ENCODE measurements at regions not wholly inside any gene's neighbourhood (a gene's known extent, or its start where the extent isn't known, plus 50 kb on each side); places are given as distances from the start of the nearest gene placed in this dataset.
"Not testable (repeated sequence)": the region's sequence is repeated elsewhere in the genome, so short reads cannot be mapped to it uniquely, and the experiment has no call there.

DNA sequence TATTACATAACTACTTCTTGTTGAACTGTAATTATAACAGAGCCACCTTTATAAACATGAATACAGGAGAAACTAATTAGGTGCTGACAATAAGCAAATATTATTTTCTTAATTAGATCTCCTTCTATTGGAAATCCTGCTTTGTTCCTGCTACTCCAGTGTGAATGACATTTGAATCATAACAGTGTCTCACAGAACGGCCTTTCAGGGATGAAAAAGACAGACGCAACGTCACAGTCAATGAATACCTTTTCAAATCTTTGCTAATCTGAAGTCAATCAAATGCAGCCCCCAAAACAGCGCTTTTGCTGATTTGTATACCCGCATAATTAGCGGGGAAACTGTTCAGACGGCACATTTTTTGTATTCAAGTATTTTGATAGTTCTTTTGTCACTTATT, 240.4 kb upstream of the CDH8 start:
- no peak overlapping the region for H3K9ac ChIP-seq (ENCODE audit: low read depth, low read length)
- no peaks in the 10 kb centered on the region; the same call in 1 of the 2 replicates for H3K4me1 ChIP-seq (ENCODE audit: insufficient read depth, low read length)
- no peaks in the 10 kb centered on the region for H3K36me3 ChIP-seq (ENCODE audit: insufficient read depth, low read length)
- no peaks in the 10 kb centered on the region for H3K9me3 ChIP-seq (ENCODE audit: control insufficient read depth, insufficient read depth, low read length)

DNA sequence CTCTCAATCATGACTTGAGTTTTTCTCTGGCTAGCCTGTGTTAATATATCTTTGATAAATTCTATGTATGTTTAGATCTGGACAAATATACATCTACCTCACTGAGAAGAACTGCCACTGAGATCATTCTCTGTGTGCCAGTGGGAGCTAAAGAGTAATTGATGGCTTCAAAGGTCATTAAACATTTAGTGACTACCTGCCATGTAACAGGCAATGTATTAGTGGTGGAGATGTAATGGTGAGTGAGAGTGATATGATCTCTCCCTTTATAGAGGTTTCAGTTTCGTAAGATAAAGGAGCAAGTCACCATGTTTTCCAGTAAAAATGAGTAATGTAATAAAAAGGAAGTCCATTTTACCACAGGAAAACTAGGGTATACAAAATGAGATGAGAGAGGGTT, 235.8 kb upstream of the CDH8 start:
- no peak overlapping the region for H3K9ac ChIP-seq (ENCODE audit: low read depth, low read length)
- H3K9me3 ChIP-seq (ENCODE audit: control insufficient read depth, insufficient read depth, low read length) = no peaks in the 10 kb centered on the region

DNA sequence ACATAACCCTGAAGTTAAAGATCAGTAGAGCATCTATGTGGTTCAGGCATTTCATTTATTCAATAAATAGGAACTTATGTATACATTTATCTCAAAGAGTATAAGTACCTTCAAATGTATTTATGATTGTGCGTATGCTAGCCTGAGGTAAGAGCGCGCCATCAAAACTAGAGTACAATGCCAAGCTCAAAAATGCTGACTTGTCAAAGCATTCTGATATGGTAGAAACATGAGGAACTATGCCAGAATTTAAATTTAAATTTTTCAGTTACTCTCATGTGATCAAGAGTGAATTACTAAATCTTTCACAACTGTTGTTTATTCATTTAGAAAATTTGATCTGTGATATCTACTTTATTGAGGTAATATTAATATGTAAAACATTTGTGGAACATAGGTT, 225.5 kb upstream of the CDH8 start:
- Histone ChIP-seq H3K36me3 (ENCODE audit: insufficient read depth, low read length) (no peaks in the 10 kb centered on the region), H3K9ac (ENCODE audit: low read depth, low read length) (no peak overlapping the region), H3K9me3 (ENCODE audit: control insufficient read depth, insufficient read depth, low read length) (peaks cover 3% of the 10 kb centered on the region; the same call in 1 of the 2 replicates), H3K4me1 (ENCODE audit: insufficient read depth, low read length) (peaks cover 6% of the 10 kb centered on the region; the same call in 1 of the 2 replicates)

More for the DNA sequence above, 235.8 kb upstream of the CDH8 start:
- H3K4me1 ChIP-seq (ENCODE audit: insufficient read depth, low read length) = no peaks in the 10 kb centered on the region
- no peaks in the 10 kb centered on the region for H3K36me3 ChIP-seq (ENCODE audit: insufficient read depth, low read length)

DNA sequence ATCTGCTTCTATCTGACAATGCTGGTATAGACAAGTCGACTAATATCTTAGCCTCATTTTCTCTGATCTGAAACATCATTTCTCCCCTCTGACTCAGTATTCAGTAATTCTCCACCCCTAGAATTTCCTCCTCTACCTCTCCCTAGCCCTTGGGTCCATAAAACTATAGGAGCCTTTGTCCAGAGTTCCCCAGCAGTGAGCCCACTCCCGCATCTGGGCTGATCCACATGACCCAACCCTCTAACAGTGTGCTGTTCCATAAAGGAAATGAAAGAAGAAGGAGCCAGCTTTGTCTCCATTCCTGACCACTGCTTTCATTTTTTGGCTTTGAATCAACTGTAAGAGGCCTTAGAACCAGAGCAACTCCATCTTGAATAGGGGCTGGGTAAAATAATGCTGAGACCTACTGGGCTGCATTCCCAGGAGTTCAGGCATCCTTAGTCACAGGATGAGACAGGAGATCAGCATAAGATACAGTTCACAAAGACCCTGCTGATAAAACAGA, 222.7 kb upstream of the CDH8 start:
- H3K36me3 ChIP-seq (ENCODE audit: insufficient read depth, low read length); H3K9me3 ChIP-seq (ENCODE audit: control insufficient read depth, insufficient read depth, low read length); H3K9ac ChIP-seq (ENCODE audit: low read depth, low read length): not testable (repeated sequence)
- peaks cover 25% of the 10 kb centered on the region for H3K4me1 ChIP-seq (ENCODE audit: insufficient read depth, low read length)

DNA sequence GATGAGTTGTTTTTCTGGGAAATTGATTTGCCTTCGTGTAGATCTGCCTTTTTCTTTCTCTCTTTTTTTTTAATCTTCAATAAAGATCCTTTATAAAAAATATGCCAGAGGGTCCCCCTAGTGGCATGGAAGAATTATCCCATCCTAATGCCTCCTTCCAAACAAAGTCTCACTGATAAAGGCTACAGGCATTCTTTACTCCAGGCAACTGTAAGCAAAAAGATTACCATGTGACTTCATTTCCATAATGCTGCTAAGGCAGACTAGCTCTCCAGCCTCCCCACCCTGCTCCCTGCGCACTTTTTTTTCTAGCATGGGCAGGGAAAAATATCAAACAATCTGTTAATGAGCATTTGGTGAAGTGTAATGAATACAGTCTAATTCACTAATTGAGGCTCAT, 220.2 kb upstream of the CDH8 start:
- no peak overlapping the region for H3K9ac ChIP-seq (ENCODE audit: low read depth, low read length)
- H3K9me3 ChIP-seq (ENCODE audit: control insufficient read depth, insufficient read depth, low read length) = no peaks in the 10 kb centered on the region

DNA sequence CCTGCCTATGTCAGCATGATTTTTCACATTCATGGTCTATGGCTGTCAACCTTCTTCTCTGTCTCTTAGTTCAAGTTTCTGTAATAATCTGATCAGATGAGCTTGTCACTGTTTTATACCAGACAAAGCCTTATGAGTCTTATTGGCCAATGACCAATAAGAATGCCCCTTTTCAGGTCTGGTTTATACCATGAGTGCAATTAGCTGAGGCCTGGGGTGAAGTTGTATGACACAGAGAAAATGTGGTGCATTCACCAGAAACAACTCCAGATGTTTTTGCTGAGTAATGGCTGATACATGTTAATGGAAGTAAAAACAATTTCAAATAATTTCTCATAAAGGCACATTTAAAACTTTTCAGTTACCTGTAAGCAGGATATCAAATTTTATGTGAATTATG, 218.6 kb upstream of the CDH8 start:
- Histone ChIP-seq H3K36me3 (ENCODE audit: insufficient read depth, low read length) (no peaks in the 10 kb centered on the region), H3K4me1 (ENCODE audit: insufficient read depth, low read length) (peaks cover 26% of the 10 kb centered on the region), H3K9me3 (ENCODE audit: control insufficient read depth, insufficient read depth, low read length) (no peaks in the 10 kb centered on the region), H3K9ac (ENCODE audit: low read depth, low read length) (no peak overlapping the region)

More for the DNA sequence above, 220.2 kb upstream of the CDH8 start:
- no peaks in the 10 kb centered on the region for H3K36me3 ChIP-seq (ENCODE audit: insufficient read depth, low read length)
- H3K4me1 ChIP-seq (ENCODE audit: insufficient read depth, low read length) = peaks cover 26% of the 10 kb centered on the region

DNA sequence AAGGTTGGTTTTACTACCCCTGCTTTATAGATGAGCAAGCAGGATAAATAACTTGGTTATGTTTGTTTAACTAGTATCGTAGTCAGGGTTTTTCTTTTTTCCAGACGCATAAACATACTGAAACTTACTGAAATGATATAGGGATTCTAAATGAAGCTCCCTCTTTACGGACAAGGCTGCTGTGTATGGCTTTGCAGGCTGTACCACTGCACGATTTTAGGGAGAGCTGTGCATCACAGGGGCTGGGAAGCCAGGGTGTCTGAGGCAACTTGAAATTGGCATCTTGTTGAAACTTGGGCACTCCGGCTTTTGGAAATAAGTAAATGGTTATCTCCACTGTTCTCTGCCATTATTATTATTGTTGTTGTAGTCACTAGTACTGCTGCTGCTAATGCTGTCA, 218.1 kb upstream of the CDH8 start:
- H3K36me3 ChIP-seq (ENCODE audit: insufficient read depth, low read length) = no peaks in the 10 kb centered on the region
- H3K4me1 ChIP-seq (ENCODE audit: insufficient read depth, low read length) = peaks cover 26% of the 10 kb centered on the region
- no peak overlapping the region for H3K9ac ChIP-seq (ENCODE audit: low read depth, low read length)
- no peaks in the 10 kb centered on the region for H3K9me3 ChIP-seq (ENCODE audit: control insufficient read depth, insufficient read depth, low read length)

DNA sequence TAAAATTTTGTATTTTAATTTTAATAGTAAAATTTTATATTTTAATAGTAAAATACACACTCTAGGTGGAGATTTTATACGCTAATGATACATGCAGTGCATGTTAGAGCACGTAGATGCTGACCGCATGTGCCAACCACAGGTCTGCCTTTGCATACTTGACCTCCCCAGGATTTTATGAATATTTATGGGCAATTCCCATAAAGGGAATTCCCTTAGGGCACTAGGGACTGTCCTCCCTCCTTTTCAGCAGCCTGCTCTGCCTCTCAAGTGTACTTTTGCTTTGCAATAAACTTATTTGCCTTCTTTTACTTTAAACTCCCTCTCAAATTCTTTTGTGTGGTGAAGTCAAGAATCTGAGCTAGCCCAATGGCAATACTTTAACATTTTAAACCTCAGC, 217.7 kb upstream of the CDH8 start:
- no peaks in the 10 kb centered on the region for H3K9me3 ChIP-seq (ENCODE audit: control insufficient read depth, insufficient read depth, low read length)
- peaks cover 26% of the 10 kb centered on the region for H3K4me1 ChIP-seq (ENCODE audit: insufficient read depth, low read length)
- H3K36me3 ChIP-seq (ENCODE audit: insufficient read depth, low read length) = no peaks in the 10 kb centered on the region
- H3K9ac ChIP-seq (ENCODE audit: low read depth, low read length) = no peak overlapping the region

DNA sequence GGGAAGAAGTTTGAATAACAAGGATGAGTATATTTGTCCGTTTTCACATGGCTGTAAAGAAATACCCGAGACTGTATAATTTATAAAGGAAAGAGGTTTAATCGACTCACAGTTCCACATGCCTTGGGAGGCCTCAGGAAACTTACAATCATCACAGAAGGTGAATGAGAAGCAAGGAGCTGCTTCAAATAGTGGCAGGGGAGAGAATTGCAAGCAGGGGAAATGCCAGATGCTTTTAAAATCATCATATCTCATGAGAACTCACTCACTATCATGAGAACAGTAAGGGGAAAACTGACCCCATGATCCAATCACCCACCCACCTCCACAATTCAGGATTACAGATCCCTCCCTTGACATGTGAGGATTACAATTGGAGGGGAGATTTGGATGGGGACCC, 212.8 kb upstream of the CDH8 start:
- Histone ChIP-seq H3K9ac (ENCODE audit: low read depth, low read length) (no peak overlapping the region), H3K9me3 (ENCODE audit: control insufficient read depth, insufficient read depth, low read length) (no peaks in the 10 kb centered on the region), H3K36me3 (ENCODE audit: insufficient read depth, low read length) (no peaks in the 10 kb centered on the region), H3K4me1 (ENCODE audit: insufficient read depth, low read length) (peaks cover 2% of the 10 kb centered on the region; the same call in 1 of the 2 replicates)

DNA sequence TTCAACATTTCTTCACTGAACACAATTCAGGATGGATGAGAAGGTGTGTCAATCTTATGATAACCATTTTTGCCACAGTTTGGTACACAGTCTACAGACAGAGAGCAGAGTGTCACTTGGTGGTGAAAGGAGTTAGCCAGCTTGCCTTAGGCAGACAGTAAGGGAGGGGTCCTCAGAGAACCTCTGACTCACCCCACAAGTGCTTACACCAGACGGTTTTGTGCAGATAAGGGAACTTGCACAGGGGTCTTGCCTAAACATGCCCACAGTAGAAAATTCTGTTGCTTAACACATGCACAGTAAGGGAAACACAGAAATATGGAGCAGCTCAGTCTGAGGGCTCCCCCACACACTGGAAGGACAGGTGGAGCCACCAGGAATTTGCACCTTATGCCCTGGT, 204.5 kb upstream of the CDH8 start:
- Histone ChIP-seq H3K36me3 (ENCODE audit: insufficient read depth, low read length) (no peaks in the 10 kb centered on the region), H3K9me3 (ENCODE audit: control insufficient read depth, insufficient read depth, low read length) (peaks cover 5% of the 10 kb centered on the region; the same call in 1 of the 2 replicates), H3K4me1 (ENCODE audit: insufficient read depth, low read length) (peaks cover 13% of the 10 kb centered on the region; the same call in 1 of the 2 replicates), H3K9ac (ENCODE audit: low read depth, low read length) (no peak overlapping the region)

DNA sequence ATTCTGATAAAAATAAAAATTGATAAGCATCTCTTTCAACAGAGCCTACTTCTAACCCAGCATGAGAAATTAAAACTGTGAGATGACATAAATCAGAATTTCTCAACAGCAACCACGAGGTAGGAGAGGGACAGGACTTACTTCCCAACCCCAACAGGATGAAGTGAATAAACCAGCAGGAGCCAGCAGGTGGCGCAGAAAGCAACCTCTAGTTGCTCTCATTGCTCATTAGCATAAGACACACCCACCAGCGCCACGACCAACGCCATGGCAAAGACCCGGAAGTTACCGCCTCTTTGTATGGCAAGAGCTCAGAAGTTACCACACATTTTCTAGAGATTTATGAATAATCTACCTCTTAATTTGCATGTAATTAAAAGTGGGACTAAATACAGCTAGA, 189.4 kb upstream of the CDH8 start:
- no peaks in the 10 kb centered on the region for H3K4me1 ChIP-seq (ENCODE audit: insufficient read depth, low read length)
- no peak overlapping the region for H3K9ac ChIP-seq (ENCODE audit: low read depth, low read length)
- no peaks in the 10 kb centered on the region for H3K36me3 ChIP-seq (ENCODE audit: insufficient read depth, low read length)
- H3K9me3 ChIP-seq (ENCODE audit: control insufficient read depth, insufficient read depth, low read length) = no peaks in the 10 kb centered on the region

DNA sequence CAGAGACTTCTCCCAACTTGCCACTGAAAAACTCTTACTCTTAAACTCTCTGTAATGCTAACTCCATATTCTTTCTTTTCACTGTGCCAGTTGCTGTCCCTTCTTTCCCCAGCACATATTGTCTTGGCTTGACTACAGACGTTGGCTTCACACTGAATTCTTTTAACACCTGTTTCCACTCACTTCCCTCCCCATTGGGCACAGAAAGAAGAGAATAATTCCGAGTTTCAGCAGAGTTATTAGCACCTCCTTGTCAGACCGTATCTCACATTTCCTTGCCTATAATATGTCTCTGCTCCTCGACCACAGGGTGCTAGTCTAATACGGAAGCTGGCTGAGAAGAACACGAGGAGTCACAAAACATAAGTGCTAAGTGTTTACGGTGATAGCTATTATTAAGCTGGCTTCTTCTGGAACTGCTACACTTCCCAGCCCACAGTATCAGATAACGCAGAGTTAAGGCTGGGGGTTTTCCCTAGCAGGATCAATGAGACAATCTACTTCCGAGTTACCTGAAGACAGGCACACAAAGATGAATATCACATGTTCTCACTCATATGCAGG, 188.5 kb upstream of the CDH8 start:
- Histone ChIP-seq H3K4me1 (ENCODE audit: insufficient read depth, low read length) (no peaks in the 10 kb centered on the region), H3K9ac (ENCODE audit: low read depth, low read length) (no peak overlapping the region), H3K9me3 (ENCODE audit: control insufficient read depth, insufficient read depth, low read length) (no peaks in the 10 kb centered on the region), H3K36me3 (ENCODE audit: insufficient read depth, low read length) (no peaks in the 10 kb centered on the region)

DNA sequence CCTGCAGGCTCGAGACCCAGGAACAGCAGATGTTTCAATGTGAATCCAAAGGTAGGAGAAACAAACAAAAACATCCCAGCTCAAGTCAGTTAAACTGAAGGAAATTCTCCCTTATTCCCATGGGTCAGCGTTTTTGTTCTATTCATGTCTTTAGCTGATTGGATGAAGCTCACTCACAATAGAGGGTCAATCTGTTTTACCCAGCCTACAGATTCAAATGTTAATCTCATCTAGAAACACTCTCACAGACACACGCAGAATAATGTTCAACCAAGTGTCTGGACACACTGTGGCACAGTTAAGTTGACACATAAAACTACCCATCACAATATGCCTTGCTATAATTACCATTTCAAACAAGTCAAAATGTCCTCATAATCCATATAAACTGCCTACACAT, 180.6 kb upstream of the CDH8 start:
- Histone ChIP-seq H3K4me1 (ENCODE audit: insufficient read depth, low read length) (no peaks in the 10 kb centered on the region), H3K9me3 (ENCODE audit: control insufficient read depth, insufficient read depth, low read length) (no peaks in the 10 kb centered on the region), H3K9ac (ENCODE audit: low read depth, low read length) (no peak overlapping the region), H3K36me3 (ENCODE audit: insufficient read depth, low read length) (no peaks in the 10 kb centered on the region)

DNA sequence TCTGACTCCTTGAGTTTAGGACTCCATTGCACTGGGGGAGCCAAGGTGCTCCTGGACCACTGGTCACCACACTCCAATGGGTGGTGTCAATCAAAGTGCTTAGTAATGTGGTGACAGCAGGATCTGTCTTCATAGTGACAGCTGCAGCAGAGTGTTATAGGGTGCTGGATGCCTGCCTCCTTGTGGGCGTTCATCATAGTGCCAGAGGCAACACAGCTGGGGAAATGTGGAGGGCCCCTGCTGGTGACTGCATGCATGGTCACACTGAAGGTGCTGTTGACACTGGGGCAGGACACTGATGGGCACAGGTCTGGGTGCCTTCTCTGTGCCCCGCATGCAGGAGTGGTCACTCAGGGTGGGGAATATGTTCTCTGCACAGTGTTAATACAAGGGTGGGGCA, 177.5 kb upstream of the CDH8 start:
- no peak overlapping the region for H3K9ac ChIP-seq (ENCODE audit: low read depth, low read length)
- no peaks in the 10 kb centered on the region for H3K9me3 ChIP-seq (ENCODE audit: control insufficient read depth, insufficient read depth, low read length)
- H3K4me1 ChIP-seq (ENCODE audit: insufficient read depth, low read length) = no peaks in the 10 kb centered on the region
- H3K36me3 ChIP-seq (ENCODE audit: insufficient read depth, low read length) = no peaks in the 10 kb centered on the region

DNA sequence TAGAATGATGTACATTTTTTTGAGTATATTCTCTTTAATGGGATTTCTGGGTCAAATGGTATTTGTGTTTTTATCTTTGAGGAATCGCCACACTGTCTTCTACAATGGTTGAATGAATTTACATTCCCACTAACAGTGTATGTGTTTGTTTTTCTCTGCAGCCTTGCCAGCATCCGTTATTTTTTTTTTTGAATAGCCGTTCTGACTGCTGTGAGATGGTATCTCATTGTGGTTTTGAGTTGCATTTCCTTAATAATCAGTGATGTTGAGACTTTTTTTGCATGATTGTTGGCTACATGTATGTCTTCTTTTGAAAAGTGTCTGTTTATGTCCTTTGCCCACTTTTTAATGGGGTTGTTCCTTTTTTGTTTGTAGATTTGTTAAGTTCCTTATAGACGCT, 172.7 kb upstream of the CDH8 start:
- H3K9ac ChIP-seq (ENCODE audit: low read depth, low read length) = no peak overlapping the region
- H3K36me3 ChIP-seq (ENCODE audit: insufficient read depth, low read length) = no peaks in the 10 kb centered on the region
- no peaks in the 10 kb centered on the region for H3K9me3 ChIP-seq (ENCODE audit: control insufficient read depth, insufficient read depth, low read length)
- no peaks in the 10 kb centered on the region for H3K4me1 ChIP-seq (ENCODE audit: insufficient read depth, low read length)

DNA sequence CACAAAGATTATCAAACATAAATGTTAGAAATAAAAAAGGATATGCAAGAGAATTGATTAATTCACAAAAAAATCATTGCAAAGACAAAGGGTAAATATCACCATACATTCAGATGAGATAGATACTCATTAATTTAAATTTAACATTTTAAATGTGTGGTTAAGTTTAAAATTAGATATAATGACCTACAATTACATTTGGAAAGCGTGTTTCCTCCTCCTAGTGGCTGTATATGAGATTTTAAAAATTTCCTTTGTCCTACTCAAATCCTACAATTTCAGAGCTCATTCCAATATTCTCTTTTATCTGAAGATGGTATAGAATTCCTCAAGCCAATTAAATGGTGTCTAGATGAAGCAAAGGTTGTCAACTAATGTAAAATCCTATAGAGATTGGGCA, 169.2 kb upstream of the CDH8 start:
- Histone ChIP-seq H3K9ac (ENCODE audit: low read depth, low read length) (no peak overlapping the region), H3K9me3 (ENCODE audit: control insufficient read depth, insufficient read depth, low read length) (no peaks in the 10 kb centered on the region), H3K4me1 (ENCODE audit: insufficient read depth, low read length) (no peaks in the 10 kb centered on the region), H3K36me3 (ENCODE audit: insufficient read depth, low read length) (no peaks in the 10 kb centered on the region)
